ENCODE measurements at regions not wholly inside any gene's neighbourhood (a gene's known extent, or its start where the extent isn't known, plus 50 kb on each side); places are given as distances from the start of the nearest gene placed in this dataset.

- H3K4me1 ChIP-seq: no peaks in the 10 kb centered on the region
Measured at GRCh38 chr16:63530974-63531373, 1494.7 kb upstream of the CDH8 start.

DNA sequence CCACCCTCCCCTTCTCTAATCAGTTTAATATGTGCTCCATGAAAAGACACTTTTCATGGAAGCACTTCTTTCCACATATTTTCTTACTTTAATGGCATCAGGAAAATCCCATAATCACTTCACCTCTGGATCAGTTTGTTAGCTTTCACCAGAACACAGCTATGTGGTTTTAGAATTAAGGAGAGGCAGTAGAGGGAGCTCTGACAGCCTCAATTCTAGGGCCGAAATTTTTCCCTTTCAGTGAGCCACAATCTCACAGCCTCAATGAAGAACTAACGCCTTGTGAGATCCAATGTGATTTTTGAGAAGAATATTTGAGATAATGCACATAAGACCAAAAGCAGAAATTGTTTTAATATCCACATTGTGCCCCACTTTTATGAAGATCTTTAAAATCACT is 1494.0 kb upstream of the CDH8 start:
- DNase-seq: no peak
- H3K27me3 ChIP-seq: no peaks in the 10 kb centered on the region
- H3K4me1 ChIP-seq: no peaks in the 10 kb centered on the region
- H3K9me3 ChIP-seq: no peaks in the 10 kb centered on the region
- no peak for TF ChIP-seq POLR2A (IDR thresholded peaks at IDR 0.05)
- TF ChIP-seq, protein P1, sequence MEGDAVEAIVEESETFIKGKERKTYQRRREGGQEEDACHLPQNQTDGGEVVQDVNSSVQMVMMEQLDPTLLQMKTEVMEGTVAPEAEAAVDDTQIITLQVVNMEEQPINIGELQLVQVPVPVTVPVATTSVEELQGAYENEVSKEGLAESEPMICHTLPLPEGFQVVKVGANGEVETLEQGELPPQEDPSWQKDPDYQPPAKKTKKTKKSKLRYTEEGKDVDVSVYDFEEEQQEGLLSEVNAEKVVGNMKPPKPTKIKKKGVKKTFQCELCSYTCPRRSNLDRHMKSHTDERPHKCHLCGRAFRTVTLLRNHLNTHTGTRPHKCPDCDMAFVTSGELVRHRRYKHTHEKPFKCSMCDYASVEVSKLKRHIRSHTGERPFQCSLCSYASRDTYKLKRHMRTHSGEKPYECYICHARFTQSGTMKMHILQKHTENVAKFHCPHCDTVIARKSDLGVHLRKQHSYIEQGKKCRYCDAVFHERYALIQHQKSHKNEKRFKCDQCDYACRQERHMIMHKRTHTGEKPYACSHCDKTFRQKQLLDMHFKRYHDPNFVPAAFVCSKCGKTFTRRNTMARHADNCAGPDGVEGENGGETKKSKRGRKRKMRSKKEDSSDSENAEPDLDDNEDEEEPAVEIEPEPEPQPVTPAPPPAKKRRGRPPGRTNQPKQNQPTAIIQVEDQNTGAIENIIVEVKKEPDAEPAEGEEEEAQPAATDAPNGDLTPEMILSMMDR (IDR thresholded peaks at IDR 0.05): no peak
- no peak overlapping the region for H3K27ac ChIP-seq
- no peak overlapping the region for H3K4me3 ChIP-seq
- no peaks in the 10 kb centered on the region for H3K36me3 ChIP-seq

More at GRCh38 chr16:63530974-63531373, 1494.7 kb upstream of the CDH8 start:
- TF ChIP-seq POLR2A (IDR thresholded peaks at IDR 0.05): no peak
- H3K4me3 ChIP-seq: no peak overlapping the region
- H3K27ac ChIP-seq: no peak overlapping the region
- no peaks in the 10 kb centered on the region for H3K27me3 ChIP-seq
- DNase-seq: no peak
- H3K36me3 ChIP-seq: no peaks in the 10 kb centered on the region
- H3K9me3 ChIP-seq: no peaks in the 10 kb centered on the region

GRCh38 chr16:63527404-63527803 is 1491.2 kb upstream of the CDH8 start:
- no peak for DNase-seq
- Histone ChIP-seq H3K36me3 (no peaks in the 10 kb centered on the region), H3K27me3 (no peaks in the 10 kb centered on the region), H3K9me3 (no peaks in the 10 kb centered on the region), H3K4me1 (no peaks in the 10 kb centered on the region), H3K4me3 (no peak overlapping the region), H3K27ac (no peak overlapping the region)
- no peak for TF ChIP-seq POLR2A (IDR thresholded peaks at IDR 0.05)
- TF ChIP-seq, protein P1 (IDR thresholded peaks at IDR 0.05): no peak

GRCh38 chr16:63516394-63516793 is 1480.2 kb upstream of the CDH8 start:
- DNase-seq: no peak
- no peaks in the 10 kb centered on the region for H3K9me3 ChIP-seq
- H3K27ac ChIP-seq: no peak overlapping the region
- TF ChIP-seq, protein P1 (IDR thresholded peaks at IDR 0.05): no peak
- TF ChIP-seq POLR2A (IDR thresholded peaks at IDR 0.05): no peak
- H3K4me1 ChIP-seq: no peaks in the 10 kb centered on the region
- H3K27me3 ChIP-seq: no peaks in the 10 kb centered on the region
- H3K4me3 ChIP-seq: no peak overlapping the region
- H3K36me3 ChIP-seq: no peaks in the 10 kb centered on the region

- H3K9me3 ChIP-seq: no peaks in the 10 kb centered on the region
- DNase-seq: no peak
- no peaks in the 10 kb centered on the region for H3K27me3 ChIP-seq
- no peak overlapping the region for H3K27ac ChIP-seq
- H3K36me3 ChIP-seq: no peaks in the 10 kb centered on the region
- H3K4me1 ChIP-seq: no peaks in the 10 kb centered on the region
- TF ChIP-seq, protein P1 (IDR thresholded peaks at IDR 0.05): no peak
- TF ChIP-seq POLR2A (IDR thresholded peaks at IDR 0.05): no peak
- H3K4me3 ChIP-seq: no peak overlapping the region
Measured at GRCh38 chr16:63512910-63513309, 1476.7 kb upstream of the CDH8 start.

GRCh38 chr16:63497408-63497807 is 1461.2 kb upstream of the CDH8 start:
- Histone ChIP-seq H3K4me3 (no peak overlapping the region), H3K9me3 (no peaks in the 10 kb centered on the region), H3K36me3 (no peaks in the 10 kb centered on the region), H3K27me3 (no peaks in the 10 kb centered on the region), H3K27ac (no peak overlapping the region), H3K4me1 (no peaks in the 10 kb centered on the region)
- no peak for TF ChIP-seq POLR2A (IDR thresholded peaks at IDR 0.05)
- TF ChIP-seq, protein P1 (IDR thresholded peaks at IDR 0.05): no peak
- no peak for DNase-seq
